Fibroblast of skin of scalp (primary cell): ENCODE measurements at regions not wholly inside any gene's neighbourhood (a gene's known extent, or its start where the extent isn't known, plus 50 kb on each side); places are given as distances from the start of the nearest gene placed in this dataset.
"Not testable (repeated sequence)": the region's sequence is repeated elsewhere in the genome, so short reads cannot be mapped to it uniquely, and the experiment has no call there.

Source experiments
- DNase-seq: peaks from one replicate; pipeline ENCODE4 v3.0.0-alpha.2; 2013

GRCh38 chr7:114364151-114364550 lies 50.5 kb upstream of the FOXP2 start:
- DNase-seq, result no peak

- DNase-seq, result no peak
Observed at GRCh38 chr7:114363292-114363691, 51.3 kb upstream of the FOXP2 start.

- no peak for DNase-seq
Observed at GRCh38 chr7:114358911-114359310, 55.7 kb upstream of the FOXP2 start.

- no peak for DNase-seq
Observed at GRCh38 chr7:114356133-114356532, 58.5 kb upstream of the FOXP2 start.

GRCh38 chr7:114354306-114354705 lies 60.3 kb upstream of the FOXP2 start:
- no peak for DNase-seq

GRCh38 chr7:114345494-114345893 lies 69.1 kb upstream of the FOXP2 start:
- DNase-seq, result peak; percentile 96

GRCh38 chr7:114343949-114344708 lies 70.5 kb upstream of the FOXP2 start:
- no peak for DNase-seq

- no peak for DNase-seq
Observed at GRCh38 chr7:114342431-114343179, 72.0 kb upstream of the FOXP2 start.

GRCh38 chr7:114341648-114342047 lies 73.0 kb upstream of the FOXP2 start:
- no peak for DNase-seq

- no peak for DNase-seq
Observed at GRCh38 chr7:114334989-114335388, 79.6 kb upstream of the FOXP2 start.

- not testable (repeated sequence) for DNase-seq
Observed at GRCh38 chr7:114329458-114329857, 85.2 kb upstream of the FOXP2 start.

- no peak for DNase-seq
Observed at GRCh38 chr7:114317450-114318098, 97.0 kb upstream of the FOXP2 start.

GRCh38 chr7:114312649-114313048 lies 102.0 kb upstream of the FOXP2 start:
- no peak for DNase-seq

- DNase-seq, result no peak
Observed at GRCh38 chr7:114310345-114311110, 104.1 kb upstream of the FOXP2 start.

- DNase-seq, result no peak
Observed at GRCh38 chr7:114309729-114310128, 104.9 kb upstream of the FOXP2 start.

- DNase-seq, result no peak
Observed at GRCh38 chr7:114303301-114303700, 111.3 kb upstream of the FOXP2 start.

- no peak for DNase-seq
Observed at GRCh38 chr7:114302858-114303257, 111.8 kb upstream of the FOXP2 start.

- no peak for DNase-seq
Observed at GRCh38 chr7:114298011-114298410, 116.6 kb upstream of the FOXP2 start.

- no peak for DNase-seq
Observed at GRCh38 chr7:114297121-114297520, 117.5 kb upstream of the FOXP2 start.

GRCh38 chr7:114295522-114295921 lies 119.1 kb upstream of the FOXP2 start:
- DNase-seq, result no peak

GRCh38 chr7:114294036-114294435 lies 120.6 kb upstream of the FOXP2 start:
- no peak for DNase-seq

- no peak for DNase-seq
Observed at GRCh38 chr7:114293289-114294012, 121.2 kb upstream of the FOXP2 start.
